AG10803 (cell line): ENCODE measurements at regions not wholly inside any gene's neighbourhood (a gene's known extent, or its start where the extent isn't known, plus 50 kb on each side); places are given as distances from the start of the nearest gene placed in this dataset.
A peak's percentile ranks its signal among the peaks of the same experiment; 100 is the strongest.

ENCODE experiments used
- DNase-seq: peaks from one replicate; pipeline ENCODE4 v3.0.0; 2010; ENCODE audit warnings: low read depth
- H3K4me3 ChIP-seq: 2 replicates; pipeline ENCODE4 v1.5.1; 2011; ENCODE audit warnings: mild to moderate bottlenecking, low read length, control low read depth
- CTCF ChIP-seq: conservative IDR thresholded peaks from 2 replicates; pipeline ENCODE4 v1.5.1; 2011; ENCODE audit warnings: mild to moderate bottlenecking, low read length, control low read depth, inconsistent platforms

- no peak for DNase-seq
- H3K4me3 ChIP-seq, result no peak overlapping the region
- no peak for TF ChIP-seq CTCF
Measured at GRCh38 chr18:11511434-11512095, 97.8 kb upstream of the SLC35G4 start.

- H3K4me3 ChIP-seq, result no peak overlapping the region
- no peak for TF ChIP-seq CTCF
- no peak for DNase-seq
Measured at GRCh38 chr18:11506856-11507255, 102.5 kb upstream of the SLC35G4 start.

- H3K4me3 ChIP-seq, result no peak overlapping the region
- DNase-seq, result no peak
- no peak for TF ChIP-seq CTCF
Measured at GRCh38 chr18:11505993-11506392, 103.4 kb upstream of the SLC35G4 start.

- H3K4me3 ChIP-seq, result no peak overlapping the region
- no peak for TF ChIP-seq CTCF
- no peak for DNase-seq
Measured at GRCh38 chr18:11504962-11505361, 104.4 kb upstream of the SLC35G4 start.

GRCh38 chr18:11502368-11502767, 107.0 kb upstream of the SLC35G4 start:
- DNase-seq, result peak; percentile 59
- H3K4me3 ChIP-seq, result no peak overlapping the region
- TF ChIP-seq CTCF, result no peak

- no peak for TF ChIP-seq CTCF
- no peak overlapping the region for H3K4me3 ChIP-seq
- DNase-seq, result no peak
Measured at GRCh38 chr18:11501352-11501751, 108.0 kb upstream of the SLC35G4 start.
